IMR-90 (cell line): ENCODE measurements at regions not wholly inside any gene's neighbourhood (a gene's known extent, or its start where the extent isn't known, plus 50 kb on each side); places are given as distances from the start of the nearest gene placed in this dataset.
A peak's percentile ranks its signal among the peaks of the same experiment; 100 is the strongest.

Experiments used
- ATAC-seq: fragments of 200-7000 bp; cut with Tn5 transposase; 2 replicates; pipeline ENCODE4 v1.9.1; 2020; ENCODE audit warnings: low read depth, mild to moderate bottlenecking, moderate library complexity
- BruUV-seq: library from RNA; stranded (reverse); fragments of 400-500 nt; replicated peaks from 2 replicates; lab custom pipeline; 2021; lab: Mats Ljungman, UMichigan
- CTCF ChIA-PET: fragments of 300-600 bp; formaldehyde crosslinking; extraction: SDS; loops from one replicate; lab custom pipeline; 2021; ENCODE audit warnings: antibody characterized with exemption; lab: Yijun Ruan, JAX
- POLR2A ChIA-PET: fragments of 300-600 bp; sonication (Branson Sonifier 250); formaldehyde crosslinking; loops from one replicate; lab custom pipeline; 2022; ENCODE audit warnings: antibody characterized with exemption; ENCODE audit not compliant: unreplicated experiment; lab: Charles Lee
- DNase-seq: peaks from one replicate; pipeline ENCODE4 v3.0.0; 2013
- H2AFZ ChIP-seq: replicated peaks from 2 replicates; pipeline ENCODE3; 2013; ENCODE audit warnings: low read length, mild to moderate bottlenecking; ENCODE audit not compliant: poor library complexity
- H2AK5ac ChIP-seq: 2 replicates; pipeline ENCODE4 v1.6.1; 2013; ENCODE audit warnings: low read depth, low read length, inconsistent platforms
- H2AK9ac ChIP-seq: replicated peaks from 2 replicates; pipeline ENCODE3; 2013; ENCODE audit warnings: mild to moderate bottlenecking, low read depth, low read length, moderate library complexity; ENCODE audit not compliant: poor library complexity
- H2BK120ac ChIP-seq: 2 replicates; pipeline ENCODE4 v1.6.1; 2013; ENCODE audit warnings: low read depth, low read length, inconsistent platforms
- H2BK15ac ChIP-seq: 3 replicates; pipeline ENCODE4 v1.6.1; 2013; ENCODE audit warnings: low read depth, low read length, inconsistent platforms
- H2BK20ac ChIP-seq: 2 replicates; pipeline ENCODE4 v1.6.1; 2013; ENCODE audit warnings: low read depth, mild to moderate bottlenecking, inconsistent platforms, low read length, moderate library complexity
- H2BK5ac ChIP-seq: 2 replicates; pipeline ENCODE4 v1.6.1; 2013; ENCODE audit warnings: mild to moderate bottlenecking, low read depth, low read length, inconsistent platforms; ENCODE audit not compliant: poor library complexity, severe bottlenecking
- H3K14ac ChIP-seq: replicated peaks from 2 replicates; pipeline ENCODE4 v1.6.1; 2013; ENCODE audit warnings: low read depth, low read length, inconsistent platforms
- H3K18ac ChIP-seq: 2 replicates; pipeline ENCODE4 v1.6.1; 2013; ENCODE audit warnings: low read depth, low read length, control low read depth
- H3K23ac ChIP-seq: 2 replicates; pipeline ENCODE4 v1.6.1; 2013; ENCODE audit warnings: low read depth, low read length, inconsistent platforms
- H3K27ac ChIP-seq: 2 replicates; pipeline ENCODE4 v1.5.1; 2013; ENCODE audit warnings: mild to moderate bottlenecking, control low read depth, low read length; ENCODE audit not compliant: insufficient read depth
- H3K27me3 ChIP-seq: 2 replicates; pipeline ENCODE4 v1.6.1; 2013; ENCODE audit warnings: low read length; ENCODE audit not compliant: control insufficient read depth, insufficient read depth
- H3K36me3 ChIP-seq: 2 replicates; pipeline ENCODE4 v1.6.1; 2013; ENCODE audit warnings: low read length, mixed read lengths; ENCODE audit not compliant: control insufficient read depth, insufficient read depth
- H3K4ac ChIP-seq: 2 replicates; pipeline ENCODE4 v1.6.1; 2013; ENCODE audit warnings: low read depth, low read length, inconsistent platforms
- H3K4me1 ChIP-seq: 2 replicates; pipeline ENCODE4 v1.6.1; 2013; ENCODE audit warnings: low read length, mixed read lengths; ENCODE audit not compliant: control insufficient read depth, insufficient read depth
- H3K4me2 ChIP-seq: 2 replicates; pipeline ENCODE4 v1.6.1; 2013; ENCODE audit warnings: low read depth, mild to moderate bottlenecking, control low read depth, low read length, moderate library complexity
- H3K4me3 ChIP-seq: 2 replicates; pipeline ENCODE4 v1.5.1; 2013; ENCODE audit warnings: low read depth, mild to moderate bottlenecking, control low read depth, low read length, moderate library complexity; ENCODE audit not compliant: insufficient read depth
- H3K56ac ChIP-seq: 2 replicates; pipeline ENCODE4 v1.6.1; 2013; ENCODE audit warnings: low read length, inconsistent platforms; ENCODE audit not compliant: insufficient read depth; ENCODE audit errors: extremely low read depth
- H3K79me1 ChIP-seq, 2 experiments: 2 replicates each; pipeline ENCODE4 v1.6.1; 2013; ENCODE audit warnings: low read length in 2 of 2, inconsistent platforms in 1 of 2, low read depth in 1 of 2
- H3K9ac ChIP-seq: 2 replicates; pipeline ENCODE4 v1.6.1; 2013; ENCODE audit warnings: low read depth, low read length, control low read depth
- H3K9me1 ChIP-seq: 2 replicates; pipeline ENCODE4 v1.6.1; 2013; ENCODE audit warnings: low read length, inconsistent platforms; ENCODE audit not compliant: insufficient read depth
- H3K9me3 ChIP-seq: 2 replicates; pipeline ENCODE4 v1.6.1; 2013; ENCODE audit warnings: low read length; ENCODE audit not compliant: control insufficient read depth, insufficient read depth
- H4K20me1 ChIP-seq: 2 replicates; pipeline ENCODE4 v1.6.1; 2013; ENCODE audit warnings: low read length, inconsistent platforms; ENCODE audit not compliant: insufficient read depth
- H4K5ac ChIP-seq: 2 replicates; pipeline ENCODE4 v1.6.1; 2013; ENCODE audit warnings: mild to moderate bottlenecking, low read depth, low read length, control low read depth
- H4K8ac ChIP-seq, 2 experiments: 2 replicates each; pipeline ENCODE4 v1.6.1; 2013; ENCODE audit warnings: low read depth in 2 of 2, low read length in 2 of 2, control low read depth in 1 of 2, inconsistent platforms in 1 of 2
- H4K91ac ChIP-seq: 2 replicates; pipeline ENCODE4 v1.6.1; 2013; ENCODE audit warnings: low read depth, low read length, inconsistent platforms; ENCODE audit not compliant: insufficient read depth
- CEBPB ChIP-seq: IDR thresholded peaks from 2 replicates; pipeline ENCODE4 v1.6.1; 2012; ENCODE audit warnings: low read depth, low read length, improper control_type of control experiment
- CHD1 ChIP-seq: IDR thresholded peaks from 2 replicates; pipeline ENCODE4 v1.6.1; 2012; ENCODE audit warnings: low read depth, low read length, improper control_type of control experiment
- POLR2A ChIP-seq: IDR thresholded peaks from 2 replicates; pipeline ENCODE4 v1.6.1; 2012; ENCODE audit warnings: mild to moderate bottlenecking, low read depth, low read length
- RAD21 ChIP-seq: IDR thresholded peaks from 2 replicates; pipeline ENCODE4 v1.6.1; 2012; ENCODE audit warnings: low read length, improper control_type of control experiment
- SMC3 ChIP-seq: fragments of 150-350 bp; IDR thresholded peaks from 2 replicates; pipeline ENCODE4 v1.6.1; 2016; ENCODE audit warnings: low read depth, mild to moderate bottlenecking, antibody characterized with exemption, low read length, moderate library complexity
- WGBS, 2 experiments: methylation state at CpG; one replicate each; pipeline versions ENCODE4 v1.1.5 to v1.1.7; 2013; ENCODE audit warnings: missing lambda C conversion rate in 2 of 2; ENCODE audit not compliant: insufficient read length in 1 of 2; ENCODE audit errors: extremely low coverage in 2 of 2; 5-methylcytosine and 5-hydroxymethylcytosine counted together
- dilution Hi-C: fragments of 300-500 bp; cut with HindIII; formaldehyde crosslinking; loops from one replicate; pipeline ENCODE4 v1.14.3; 2018; ENCODE audit warnings: low sequenced_read_pairs; ENCODE audit not compliant: unreplicated experiment
- in situ Hi-C: fragments of 300-500 bp; cut with MboI; formaldehyde crosslinking; loops from 3 replicates; pipeline ENCODE4 v1.14.3; 2019; ENCODE audit warnings: low sequenced_read_pairs, inconsistent platforms, mixed read lengths
- intact Hi-C: fragments of 100-400 bp; cut with micrococcal nuclease; formaldehyde crosslinking; loops from 2 replicates; pipeline ENCODE4 v1.10.0; 2022
- TF ChIP-seq, protein P1 (sequence below): conservative IDR thresholded peaks from 2 replicates; pipeline ENCODE4 v1.5.1; 2012; ENCODE audit warnings: mild to moderate bottlenecking, low read depth, low read length, improper control_type of control experiment
- TF ChIP-seq, protein P2 (sequence below): fragments of 150-350 bp; IDR thresholded peaks from 2 replicates; pipeline ENCODE4 v1.6.1; 2017; ENCODE audit warnings: mild to moderate bottlenecking, antibody characterized with exemption, low read length, low read depth

DNA sequence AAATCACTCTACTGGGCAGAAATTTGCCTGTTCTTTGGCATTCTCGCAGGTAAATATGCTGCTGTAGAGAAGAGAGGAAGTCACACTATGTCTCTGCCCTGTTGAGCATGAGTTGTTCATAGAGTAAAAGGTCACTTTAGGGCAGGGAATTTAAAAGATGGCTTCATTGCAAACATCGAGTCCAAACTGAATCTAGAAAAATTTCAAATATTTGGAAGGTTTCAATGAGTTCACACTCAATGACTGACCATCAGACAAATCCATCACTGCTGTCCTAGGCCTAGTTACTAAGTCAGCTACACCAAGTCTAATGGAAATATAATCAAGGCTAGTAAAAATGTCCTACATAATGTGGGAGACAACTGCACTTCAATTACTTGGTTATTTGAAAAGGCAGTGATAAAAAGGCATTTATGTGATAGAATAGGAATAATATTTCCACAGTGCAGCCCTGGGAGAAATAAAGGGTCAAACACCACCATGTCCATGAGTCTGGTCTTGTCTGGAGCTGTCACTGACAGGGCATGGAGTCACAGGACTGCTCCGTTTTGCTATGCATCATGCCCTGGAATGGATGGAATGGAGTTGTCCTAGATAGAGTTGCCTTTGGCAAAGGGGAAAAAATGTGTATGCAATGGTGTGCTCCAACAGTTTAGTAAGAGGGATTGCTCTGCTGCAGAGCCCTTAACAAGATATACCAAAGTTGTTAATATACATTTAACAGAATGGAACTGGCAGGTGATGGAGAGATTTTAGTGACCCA, 218.5 kb upstream of the DAPK1 start:
- Histone ChIP-seq H3K4ac (peak overlapping the region; percentile 88), H3K18ac (peak overlapping the region; percentile 90; the same call in 1 of the 2 replicates), H2BK120ac (peak overlapping the region; percentile 86), H3K4me3 (no peak overlapping the region), H3K36me3 (no peaks in the 10 kb centered on the region), H2AFZ (peak overlapping the region; percentile 23), H2BK5ac (peak overlapping the region; percentile 82), H2BK15ac (peak overlapping the region; percentile 4; the same call in 2 of the 3 replicates), H3K27ac (peak overlapping the region; percentile 70; the same call in 1 of the 2 replicates), H4K20me1 (no peaks in the 10 kb centered on the region), H3K27me3 (no peaks in the 10 kb centered on the region), H4K8ac (peak overlapping the region; percentile 72 to 74; a peak in 3 of 4 replicates), H4K5ac (peak overlapping the region; percentile 85; the same call in 1 of the 2 replicates), H3K56ac (peak overlapping the region; percentile 80; the same call in 1 of the 2 replicates), H3K79me1 (no peaks in the 10 kb centered on the region), H3K14ac (peak overlapping the region; percentile 90), H4K91ac (peak overlapping the region; percentile 89), H2AK9ac (no peak overlapping the region), H3K9me1 (peaks cover 20% of the 10 kb centered on the region), H3K9me3 (peaks cover 2% of the 10 kb centered on the region), H3K4me2 (no peak overlapping the region), H2BK20ac (peak overlapping the region; percentile 78), H2AK5ac (peak overlapping the region; percentile 93), H3K23ac (peak overlapping the region; percentile 62; the same call in 1 of the 2 replicates), H3K9ac (no peak overlapping the region), H3K4me1 (peaks cover 34% of the 10 kb centered on the region)
- BruUV-seq, result no TSS peak
- in situ Hi-C loops, result no loop called here
- TF ChIP-seq, protein P1, sequence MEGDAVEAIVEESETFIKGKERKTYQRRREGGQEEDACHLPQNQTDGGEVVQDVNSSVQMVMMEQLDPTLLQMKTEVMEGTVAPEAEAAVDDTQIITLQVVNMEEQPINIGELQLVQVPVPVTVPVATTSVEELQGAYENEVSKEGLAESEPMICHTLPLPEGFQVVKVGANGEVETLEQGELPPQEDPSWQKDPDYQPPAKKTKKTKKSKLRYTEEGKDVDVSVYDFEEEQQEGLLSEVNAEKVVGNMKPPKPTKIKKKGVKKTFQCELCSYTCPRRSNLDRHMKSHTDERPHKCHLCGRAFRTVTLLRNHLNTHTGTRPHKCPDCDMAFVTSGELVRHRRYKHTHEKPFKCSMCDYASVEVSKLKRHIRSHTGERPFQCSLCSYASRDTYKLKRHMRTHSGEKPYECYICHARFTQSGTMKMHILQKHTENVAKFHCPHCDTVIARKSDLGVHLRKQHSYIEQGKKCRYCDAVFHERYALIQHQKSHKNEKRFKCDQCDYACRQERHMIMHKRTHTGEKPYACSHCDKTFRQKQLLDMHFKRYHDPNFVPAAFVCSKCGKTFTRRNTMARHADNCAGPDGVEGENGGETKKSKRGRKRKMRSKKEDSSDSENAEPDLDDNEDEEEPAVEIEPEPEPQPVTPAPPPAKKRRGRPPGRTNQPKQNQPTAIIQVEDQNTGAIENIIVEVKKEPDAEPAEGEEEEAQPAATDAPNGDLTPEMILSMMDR, result no peak
- no peak for TF ChIP-seq SMC3
- TF ChIP-seq CHD1, result no peak
- no peak for TF ChIP-seq RAD21
- TF ChIP-seq, protein P2, sequence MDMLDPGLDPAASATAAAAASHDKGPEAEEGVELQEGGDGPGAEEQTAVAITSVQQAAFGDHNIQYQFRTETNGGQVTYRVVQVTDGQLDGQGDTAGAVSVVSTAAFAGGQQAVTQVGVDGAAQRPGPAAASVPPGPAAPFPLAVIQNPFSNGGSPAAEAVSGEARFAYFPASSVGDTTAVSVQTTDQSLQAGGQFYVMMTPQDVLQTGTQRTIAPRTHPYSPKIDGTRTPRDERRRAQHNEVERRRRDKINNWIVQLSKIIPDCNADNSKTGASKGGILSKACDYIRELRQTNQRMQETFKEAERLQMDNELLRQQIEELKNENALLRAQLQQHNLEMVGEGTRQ, result no peak
- TF ChIP-seq CEBPB, result no peak
- no peak for TF ChIP-seq POLR2A
- ChIA-PET CTCF (no interaction called here), POLR2A (no interaction called here)
- ATAC-seq (peak; percentile 24; the same call in 1 of the 2 replicates), DNase-seq (peak; percentile 37)
- intact Hi-C loops, result no loop called here
- WGBS, 2 experiments, result no CpG with 5 or more reads among the region's 3 CpGs
- dilution Hi-C loops, result no loop called here
